ENCODE measurements at regions not wholly inside any gene's neighbourhood (a gene's known extent, or its start where the extent isn't known, plus 50 kb on each side); places are given as distances from the start of the nearest gene placed in this dataset.
"Not testable (repeated sequence)": the region's sequence is repeated elsewhere in the genome, so short reads cannot be mapped to it uniquely, and the experiment has no call there.

DNA sequence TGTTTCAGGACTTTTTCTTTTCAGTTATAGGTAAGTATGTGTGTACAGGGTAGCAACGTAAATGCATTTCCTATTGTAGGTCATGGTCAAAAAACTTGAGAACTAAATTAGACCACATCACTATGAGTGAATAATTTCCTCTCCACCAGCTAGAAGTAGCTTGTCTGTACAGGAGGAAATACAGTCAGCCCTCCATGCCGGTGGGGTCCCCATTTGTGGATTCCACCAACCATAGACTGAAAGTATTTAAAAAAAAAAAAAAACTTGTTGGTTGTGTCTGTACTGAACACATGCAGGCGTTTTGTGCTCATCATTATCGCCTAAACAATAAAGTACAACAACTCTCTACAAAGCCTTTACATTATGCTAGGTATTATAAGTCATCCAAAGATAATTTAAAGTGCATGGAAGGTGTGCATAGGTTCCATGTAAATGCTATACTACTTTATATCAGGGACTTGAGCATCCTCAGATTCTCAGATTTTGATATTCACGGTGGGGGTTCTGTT, 94.2 kb upstream of the NDUFV2 start:
- ChIA-PET POLR2A (no interaction called here), CTCF (no interaction called here)

DNA sequence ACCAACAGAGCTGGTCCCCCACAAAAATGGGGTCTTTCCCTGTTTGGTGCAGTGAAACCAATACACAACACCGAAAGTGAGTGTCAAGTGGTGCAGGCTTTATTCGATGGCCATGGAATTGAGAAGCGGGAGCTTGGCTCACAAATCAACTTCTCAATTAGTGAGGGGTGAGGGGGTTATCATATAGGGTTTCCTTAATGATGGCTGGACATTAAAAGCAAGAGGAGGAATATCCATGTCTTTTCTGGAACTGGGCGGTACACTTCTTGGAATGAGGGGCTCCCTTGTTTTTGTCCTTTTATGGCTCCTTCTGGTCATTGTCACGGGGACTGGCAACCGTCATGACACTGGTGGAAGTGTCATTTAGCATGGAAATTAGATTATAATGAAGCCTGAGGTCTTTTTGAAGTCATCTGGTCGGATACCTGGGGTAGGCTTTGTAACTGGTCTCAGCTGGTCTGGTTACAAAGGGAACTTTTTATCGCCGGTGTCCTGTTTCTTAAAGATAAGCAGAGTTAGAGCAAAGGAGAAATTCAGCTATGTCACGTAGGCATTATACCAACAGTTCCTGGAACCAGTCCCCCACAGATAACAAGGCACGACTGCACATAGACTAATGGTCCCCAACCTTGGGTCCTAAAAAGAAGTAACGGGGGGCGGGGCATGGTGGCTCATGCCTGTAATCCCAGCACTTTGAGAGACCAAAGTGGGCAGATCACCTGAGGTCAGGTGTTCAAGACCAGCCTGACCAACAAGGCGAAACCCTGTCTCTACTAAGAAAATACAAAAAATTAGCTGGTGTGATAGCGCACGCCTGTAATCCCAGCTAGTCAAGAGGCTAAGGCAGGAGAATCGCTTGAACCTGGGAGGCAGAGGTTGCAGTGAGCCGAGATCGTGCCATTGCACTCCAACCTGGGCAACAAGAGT, 93.5 kb upstream of the NDUFV2 start:
- ChIA-PET POLR2A (no interaction called here), CTCF (no interaction called here)

DNA sequence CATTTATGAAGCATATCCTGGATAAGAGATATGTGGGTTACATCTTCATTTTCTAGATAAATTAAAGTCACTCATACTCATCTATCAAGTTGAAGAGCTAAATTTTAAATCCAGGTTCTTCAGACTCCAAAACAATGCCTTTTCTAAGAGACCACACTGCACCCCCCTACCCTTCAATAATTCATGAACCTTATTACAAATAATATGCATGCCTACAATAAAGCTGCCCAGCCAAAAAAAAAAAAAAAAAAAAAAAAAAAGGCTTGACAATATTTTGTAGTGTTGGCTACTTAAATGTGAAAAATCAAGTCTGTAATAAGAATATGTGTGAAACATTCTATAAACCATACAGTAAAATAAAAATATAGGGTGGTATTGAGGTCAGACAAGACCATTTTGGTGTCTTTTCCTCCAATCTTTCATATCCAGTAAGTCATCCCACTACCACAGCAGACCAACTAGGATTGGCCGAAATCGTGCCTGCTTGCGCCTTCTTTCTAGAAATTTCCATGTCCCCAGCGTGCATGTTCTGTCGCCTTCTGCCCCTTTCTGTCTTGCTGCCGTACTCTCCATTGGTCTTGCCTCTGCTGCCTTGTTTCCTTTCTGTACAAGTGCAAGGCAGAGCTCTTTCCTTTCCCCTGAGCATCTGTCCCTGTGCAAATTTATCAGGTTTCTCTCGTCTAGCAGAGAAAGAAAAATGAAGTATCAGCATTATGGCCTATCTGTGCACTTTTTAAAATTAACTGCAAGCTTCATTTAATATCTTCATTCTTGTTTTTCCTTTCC, 92.6 kb upstream of the NDUFV2 start:
- ChIA-PET CTCF (no interaction called here), POLR2A (no interaction called here)

- POLR2A ChIA-PET: no interaction called here
- CTCF ChIA-PET: no interaction called here
Measured at GRCh38 chr18:9011431-9011830, 91.1 kb upstream of the NDUFV2 start.

GRCh38 chr18:9013926-9014373, 88.5 kb upstream of the NDUFV2 start:
- CTCF ChIA-PET: no interaction called here
- POLR2A ChIA-PET: no interaction called here

- ChIA-PET POLR2A (no interaction called here), CTCF (no interaction called here)
Measured at GRCh38 chr18:9015689-9016088, 86.8 kb upstream of the NDUFV2 start.

GRCh38 chr18:9016633-9017166, 85.8 kb upstream of the NDUFV2 start:
- CTCF ChIA-PET: no interaction called here

DNA sequence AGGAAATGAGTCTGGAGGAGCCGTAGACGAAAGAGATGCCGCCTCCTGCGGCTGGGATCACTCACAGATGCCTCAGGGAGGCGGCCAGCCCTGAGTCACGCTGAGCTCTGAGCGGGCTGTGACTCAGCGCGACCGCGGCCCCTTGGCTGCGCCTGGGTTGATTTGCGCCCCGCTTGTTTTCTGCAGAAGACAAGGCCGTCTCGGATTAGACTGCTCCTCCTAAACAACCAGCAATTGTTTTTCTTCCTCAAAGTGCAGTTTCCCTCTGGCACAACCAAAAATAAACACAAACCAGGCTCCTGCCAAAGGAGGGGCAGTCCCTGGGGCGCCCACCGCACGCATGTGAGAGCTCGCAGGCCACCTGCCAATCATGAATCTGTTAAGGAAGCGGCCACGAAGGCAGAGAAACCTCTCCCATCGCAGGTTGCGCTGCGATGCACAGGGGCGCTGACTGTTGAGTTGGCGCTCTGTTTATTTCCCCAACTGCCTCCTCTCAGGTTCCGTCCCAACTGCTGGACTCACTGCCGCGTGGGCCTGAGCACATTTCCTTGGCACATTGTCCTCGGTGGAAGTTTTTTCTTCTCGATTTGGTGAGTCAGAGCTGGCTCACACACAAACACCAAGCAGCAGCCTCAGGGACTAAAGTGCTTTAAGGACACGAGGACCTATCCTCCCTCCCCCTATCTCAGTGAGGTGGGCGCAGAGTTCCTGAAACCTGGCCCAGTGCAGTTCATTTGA, 85.2 kb upstream of the NDUFV2 start:
- ChIA-PET POLR2A (no interaction called here), CTCF (no interaction called here)

More at GRCh38 chr18:9016633-9017166, 85.8 kb upstream of the NDUFV2 start:
- POLR2A ChIA-PET: no interaction called here

DNA sequence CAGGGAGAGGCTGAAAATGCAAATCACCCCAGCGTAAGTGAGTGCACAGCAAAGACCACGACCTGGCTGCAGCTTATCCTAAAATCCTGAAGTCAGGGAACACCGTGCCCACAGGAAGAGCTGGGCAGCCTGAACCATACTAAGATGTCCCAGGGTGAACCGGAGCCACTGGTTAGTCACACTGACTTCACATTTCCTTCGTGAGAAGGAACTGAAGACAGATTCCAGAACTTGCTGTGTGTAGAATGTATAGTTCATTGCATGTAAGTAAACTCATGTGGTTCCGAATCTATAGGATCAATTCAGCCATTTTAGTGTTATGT, 84.6 kb upstream of the NDUFV2 start:
- ChIA-PET POLR2A (no interaction called here), CTCF (no interaction called here)

DNA sequence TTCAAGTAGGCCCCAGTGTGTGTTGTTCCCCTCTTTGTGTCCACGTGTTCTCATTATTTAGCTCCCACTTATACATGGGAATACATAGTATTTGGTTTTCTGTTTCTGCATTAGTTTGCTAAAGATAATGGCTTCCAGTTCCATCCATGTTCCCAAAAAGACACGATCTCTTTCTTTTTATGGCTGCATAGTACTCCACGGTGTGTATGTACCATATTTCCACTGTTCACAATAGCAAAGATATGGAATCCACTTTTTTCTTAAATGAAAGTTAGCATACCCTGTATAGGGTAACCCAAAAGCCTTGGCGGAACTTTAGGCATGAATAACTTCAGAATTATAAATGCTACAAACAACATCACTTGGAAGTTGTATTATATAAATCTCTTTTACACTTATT, 83.4 kb upstream of the NDUFV2 start:
- ChIA-PET CTCF (no interaction called here), POLR2A (no interaction called here)

- ChIA-PET POLR2A (no interaction called here), CTCF (no interaction called here)
Measured at GRCh38 chr18:9020221-9020620, 82.3 kb upstream of the NDUFV2 start.

GRCh38 chr18:9021458-9021857, 81.0 kb upstream of the NDUFV2 start:
- POLR2A ChIA-PET: no interaction called here
- CTCF ChIA-PET: no interaction called here

DNA sequence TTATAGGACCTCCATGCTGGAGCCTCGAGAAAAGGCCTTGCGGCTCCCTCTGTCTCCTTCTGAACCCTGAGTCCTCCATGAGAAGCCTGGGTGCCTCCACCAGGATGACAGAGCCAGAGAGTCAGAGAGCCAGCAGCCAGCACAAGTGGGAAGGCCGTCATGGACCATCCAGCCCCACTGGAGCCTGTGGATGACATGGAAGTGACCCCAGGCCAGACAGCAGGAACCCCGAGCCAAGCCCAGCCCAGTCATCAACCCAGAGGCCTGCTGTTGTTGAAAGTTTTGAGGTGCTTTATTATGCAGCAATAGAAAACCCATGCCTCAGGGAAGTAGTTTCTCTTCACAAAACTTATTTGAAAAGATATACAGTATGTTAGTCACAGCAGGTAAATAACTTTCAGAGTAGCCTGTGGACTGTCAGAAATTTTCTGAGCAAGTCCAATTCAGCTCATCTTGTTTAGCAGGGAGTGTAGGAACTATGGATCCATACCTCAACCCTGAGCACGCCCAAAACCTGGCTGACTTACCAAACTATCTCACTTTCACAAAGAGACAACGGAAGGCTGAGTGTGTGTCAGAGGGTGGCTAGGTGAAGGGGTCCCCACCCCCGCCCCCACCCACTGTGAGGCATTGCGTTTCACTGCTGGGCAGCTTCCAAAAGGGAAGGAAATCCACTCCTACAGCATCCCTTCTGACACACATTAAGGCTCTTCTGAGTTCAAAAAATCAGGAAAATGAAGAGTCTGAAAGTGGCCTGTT, 79.9 kb upstream of the NDUFV2 start:
- ChIA-PET POLR2A (interaction anchor here (0.6 kb wide), 1 partner anchor 221 kb away, joined by 3 read pairs; no protein-coding TSS in a partner anchor), CTCF (no interaction called here)

GRCh38 chr18:9024031-9024646, 78.4 kb upstream of the NDUFV2 start:
- POLR2A ChIA-PET, CTCF ChIA-PET: not testable (repeated sequence)

DNA sequence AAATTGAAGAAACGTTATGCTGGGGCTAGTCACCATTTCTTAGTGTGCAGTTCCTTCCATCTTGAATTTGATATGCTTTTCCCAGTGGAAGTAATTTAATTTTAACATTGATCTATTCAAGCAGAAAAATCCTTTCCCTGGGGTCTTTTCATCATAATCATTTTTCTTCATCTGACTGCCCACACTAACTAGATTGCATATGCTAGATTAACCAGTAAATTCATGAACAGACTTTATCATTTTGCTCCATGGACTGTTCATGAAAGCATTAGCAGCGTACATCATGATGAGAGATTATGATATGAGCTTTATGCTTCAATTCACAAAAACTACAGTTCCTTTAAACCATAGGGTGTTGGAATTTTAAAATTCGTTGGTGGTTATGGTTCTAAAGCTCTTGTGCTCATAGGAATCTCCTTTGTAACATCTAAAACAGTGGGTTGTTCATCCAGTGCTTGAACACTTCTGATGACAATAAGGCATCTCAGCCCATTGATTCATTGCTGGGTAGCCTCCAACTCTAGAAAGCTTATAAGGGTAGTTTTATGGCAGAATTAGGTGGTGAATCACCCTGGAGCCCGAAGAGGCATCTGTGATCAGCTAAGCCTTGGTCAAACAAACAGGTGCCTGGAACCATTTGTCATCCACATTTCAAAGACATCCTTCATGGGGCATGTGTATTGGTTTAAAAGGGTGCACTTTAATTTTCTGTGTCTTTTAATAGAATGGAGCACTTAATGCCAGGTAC, 77.2 kb upstream of the NDUFV2 start:
- CTCF ChIA-PET: no interaction called here
- POLR2A ChIA-PET: no interaction called here

GRCh38 chr18:9029131-9029530, 73.4 kb upstream of the NDUFV2 start:
- POLR2A ChIA-PET: interaction anchor here (0.5 kb wide), 1 partner anchor 327 kb away, joined by 3 read pairs; no protein-coding TSS in a partner anchor
- CTCF ChIA-PET: no interaction called here

DNA sequence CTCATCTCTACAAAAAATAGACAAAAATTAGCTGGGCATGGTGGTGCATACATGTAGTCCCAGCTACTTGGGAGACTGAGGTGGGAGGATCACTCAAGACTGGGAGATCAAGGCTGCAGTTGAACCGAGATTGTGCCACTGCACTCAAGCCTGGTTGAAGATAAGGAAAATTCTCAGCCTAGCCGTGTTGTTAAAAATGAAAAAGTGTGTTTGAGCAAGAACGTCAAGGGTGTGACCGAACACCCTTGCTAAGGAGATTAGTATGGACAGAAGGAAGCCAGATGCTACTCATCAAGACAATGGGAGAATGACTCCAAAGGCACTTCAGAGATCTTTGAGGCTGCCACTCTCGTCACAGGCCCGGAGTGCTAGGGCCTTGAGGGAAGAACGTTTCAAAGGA, 70.0 kb upstream of the NDUFV2 start:
- ChIA-PET POLR2A (no interaction called here), CTCF (no interaction called here)

DNA sequence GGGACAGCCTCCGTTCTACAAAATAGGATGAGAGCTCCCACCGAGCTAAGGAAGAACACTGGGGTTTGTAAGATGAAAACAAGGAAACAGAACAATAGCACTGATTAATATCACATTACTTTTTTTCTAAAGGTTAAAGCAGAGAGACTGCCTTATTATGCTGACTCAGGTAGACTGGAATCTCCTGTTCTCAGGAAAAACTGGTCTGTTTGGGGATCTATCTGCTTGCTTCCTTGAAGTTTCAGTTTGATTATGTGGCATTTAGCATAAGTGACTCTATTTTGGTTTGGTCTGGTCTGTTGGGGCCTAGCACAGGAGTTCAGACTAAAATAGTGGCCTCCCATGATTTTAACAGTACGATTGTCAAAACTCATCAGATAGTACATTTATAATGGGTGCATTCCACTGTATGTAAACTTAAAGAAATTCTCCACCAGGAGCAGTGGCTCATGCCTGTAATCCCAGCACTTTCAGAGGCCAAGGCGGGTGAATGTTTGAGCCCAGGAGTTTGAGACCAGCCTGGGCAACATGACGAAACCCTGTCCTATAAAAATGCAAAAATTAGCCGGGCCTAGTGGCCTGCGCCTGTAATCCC, 64.1 kb upstream of the NDUFV2 start:
- CTCF ChIA-PET: interaction anchor here (1.2 kb wide), 1 partner anchor 44 kb away, joined by 3 read pairs; no protein-coding TSS in a partner anchor
- POLR2A ChIA-PET: no interaction called here
